ENCODE measurements at regions not wholly inside any gene's neighbourhood (a gene's known extent, or its start where the extent isn't known, plus 50 kb on each side); places are given as distances from the start of the nearest gene placed in this dataset.

DNA sequence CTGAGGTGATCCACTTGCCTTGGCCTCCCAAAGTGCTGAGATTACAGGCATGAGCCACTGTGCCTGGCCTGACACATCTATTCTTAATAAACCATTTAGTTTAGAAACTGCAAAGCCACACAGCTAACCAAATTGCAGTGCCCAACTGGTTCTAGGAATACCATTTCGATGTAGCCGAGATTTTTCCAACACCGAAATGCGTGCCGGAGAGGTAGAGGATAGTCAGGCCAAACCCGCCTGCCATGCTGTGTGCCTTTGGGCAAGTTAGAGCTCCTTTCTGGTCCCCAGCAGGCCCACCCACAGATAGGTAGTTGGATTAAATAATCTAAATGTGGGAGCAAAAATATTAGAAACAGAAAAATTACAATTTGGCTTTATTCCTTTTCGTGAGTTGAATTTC, 254.4 kb downstream of the FOXD2 start:
- no peak for TF ChIP-seq POLR2A (IDR thresholded peaks at IDR 0.05)
- TF ChIP-seq CTCF (IDR thresholded peaks at IDR 0.05) = no peak
- TF ChIP-seq EP300 (IDR thresholded peaks at IDR 0.05) = no peak

Measured in sigmoid colon (tissue), 4 donors.